Transverse colon (tissue), 3 donors: ENCODE measurements at regions not wholly inside any gene's neighbourhood (a gene's known extent, or its start where the extent isn't known, plus 50 kb on each side); places are given as distances from the start of the nearest gene placed in this dataset.

Experiments used
- EP300 ChIP-seq: sonication (generic); formaldehyde crosslinking; IDR thresholded peaks from one replicate; pipeline ENCODE4 v1.6.1; 2017; ENCODE audit warnings: antibody characterized with exemption, low read depth
- TF ChIP-seq, protein P1 (sequence below), 5 experiments: fragments of 200-600 bp in 3 of 5; fragments of 450-650 bp in 2 of 5; sonication (generic) in 3 of 5; IDR thresholded peaks; 1 replicate in 2 of 5; 2 replicates in 3 of 5; pipeline ENCODE4 v1.5.1; 2016 to 2017; ENCODE audit warnings: antibody characterized with exemption in 5 of 5, inconsistent platforms in 3 of 5, mild to moderate bottlenecking in 2 of 5, moderate library complexity in 1 of 5

DNA sequence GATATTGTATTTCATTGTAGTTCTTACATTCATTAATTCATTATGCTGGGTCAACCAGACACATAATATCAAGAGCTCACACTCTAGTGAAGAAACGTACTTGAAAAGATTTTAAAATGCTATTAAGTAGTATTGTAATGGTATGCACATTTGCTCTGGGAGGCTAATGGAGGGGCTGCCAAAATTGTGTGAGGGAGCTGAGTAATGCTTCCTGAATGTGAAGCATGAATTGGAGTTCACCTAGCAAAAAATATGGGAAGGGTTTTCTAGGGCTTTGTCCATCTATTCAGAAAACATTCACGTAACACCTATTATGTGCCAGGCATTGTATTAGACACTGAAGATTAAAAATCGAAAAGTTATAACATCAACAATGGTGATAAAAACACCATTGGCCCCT, 403.8 kb upstream of the PDE3A start:
- TF ChIP-seq, protein P1, sequence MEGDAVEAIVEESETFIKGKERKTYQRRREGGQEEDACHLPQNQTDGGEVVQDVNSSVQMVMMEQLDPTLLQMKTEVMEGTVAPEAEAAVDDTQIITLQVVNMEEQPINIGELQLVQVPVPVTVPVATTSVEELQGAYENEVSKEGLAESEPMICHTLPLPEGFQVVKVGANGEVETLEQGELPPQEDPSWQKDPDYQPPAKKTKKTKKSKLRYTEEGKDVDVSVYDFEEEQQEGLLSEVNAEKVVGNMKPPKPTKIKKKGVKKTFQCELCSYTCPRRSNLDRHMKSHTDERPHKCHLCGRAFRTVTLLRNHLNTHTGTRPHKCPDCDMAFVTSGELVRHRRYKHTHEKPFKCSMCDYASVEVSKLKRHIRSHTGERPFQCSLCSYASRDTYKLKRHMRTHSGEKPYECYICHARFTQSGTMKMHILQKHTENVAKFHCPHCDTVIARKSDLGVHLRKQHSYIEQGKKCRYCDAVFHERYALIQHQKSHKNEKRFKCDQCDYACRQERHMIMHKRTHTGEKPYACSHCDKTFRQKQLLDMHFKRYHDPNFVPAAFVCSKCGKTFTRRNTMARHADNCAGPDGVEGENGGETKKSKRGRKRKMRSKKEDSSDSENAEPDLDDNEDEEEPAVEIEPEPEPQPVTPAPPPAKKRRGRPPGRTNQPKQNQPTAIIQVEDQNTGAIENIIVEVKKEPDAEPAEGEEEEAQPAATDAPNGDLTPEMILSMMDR (IDR thresholded peaks at IDR 0.05), result no peak
- TF ChIP-seq EP300, result no peak
